Panc1 (cell line): ENCODE measurements at regions not wholly inside any gene's neighbourhood (a gene's known extent, or its start where the extent isn't known, plus 50 kb on each side); places are given as distances from the start of the nearest gene placed in this dataset.

Experiments
- ATAC-seq: fragments of 200-7000 bp; cut with Tn5 transposase; 2 replicates; pipeline ENCODE4 v1.9.1; 2020; ENCODE audit warnings: mild to moderate bottlenecking, moderate library complexity
- BruUV-seq: library from RNA; stranded (reverse); fragments of 400-500 nt; replicated peaks from 2 replicates; lab custom pipeline; 2021; lab: Mats Ljungman, UMichigan
- CTCF ChIA-PET: fragments of 300-600 bp; sonication (Branson Sonifier 250); formaldehyde crosslinking; loops from one replicate; lab custom pipeline; 2022; ENCODE audit warnings: antibody characterized with exemption; lab: Charles Lee
- POLR2A ChIA-PET: fragments of 300-600 bp; sonication (Branson Sonifier 250); formaldehyde crosslinking; loops from one replicate; lab custom pipeline; 2022; ENCODE audit warnings: antibody characterized with exemption; lab: Charles Lee
- DNase-seq: peaks from one replicate; pipeline ENCODE4 v3.0.0-alpha.2; 2010; ENCODE audit warnings: low read depth, low spot score
- H3K27ac ChIP-seq: 2 replicates; pipeline ENCODE4 v1.5.1; 2011; ENCODE audit warnings: mild to moderate bottlenecking, low read length, inconsistent platforms
- H3K27me3 ChIP-seq: fragments of 200-500 bp; sonication (Bioruptor generic); 2 replicates; pipeline ENCODE4 v1.6.0; 2014; ENCODE audit warnings: low read length, inconsistent platforms; ENCODE audit not compliant: control insufficient read depth, insufficient read depth
- H3K36me3 ChIP-seq: fragments of 200-500 bp; sonication (Bioruptor generic); 2 replicates; pipeline ENCODE4 v1.5.1; 2014; ENCODE audit warnings: inconsistent platforms, mild to moderate bottlenecking, low read length, moderate library complexity; ENCODE audit not compliant: control insufficient read depth, insufficient read depth
- H3K4me1 ChIP-seq: 2 replicates; pipeline ENCODE4 v1.5.1; 2011; ENCODE audit warnings: inconsistent platforms, mild to moderate bottlenecking, low read length, moderate library complexity; ENCODE audit not compliant: control insufficient read depth, insufficient read depth
- H3K4me3 ChIP-seq, 2 experiments: 2 replicates each; pipeline ENCODE4 v1.5.1; 2011 to 2012; ENCODE audit warnings: low read depth in 2 of 2, low read length in 2 of 2, mild to moderate bottlenecking in 2 of 2, inconsistent platforms in 1 of 2, moderate library complexity in 1 of 2
- H3K9me3 ChIP-seq: fragments of 200-500 bp; sonication (Bioruptor generic); 2 replicates; pipeline ENCODE4 v1.5.1; 2014; ENCODE audit warnings: low read depth, mild to moderate bottlenecking, inconsistent platforms, low read length, moderate library complexity; ENCODE audit not compliant: control insufficient read depth, insufficient read depth
- CTCF ChIP-seq: fragments of 450-650 bp; IDR thresholded peaks from 2 replicates; pipeline ENCODE4 v1.5.1; 2017; ENCODE audit warnings: mild to moderate bottlenecking
- POLR2AphosphoS5 ChIP-seq: IDR thresholded peaks from 2 replicates; pipeline ENCODE4 v1.6.1; 2012; ENCODE audit warnings: mild to moderate bottlenecking, low read depth, low read length, moderate library complexity
- REST ChIP-seq, 2 experiments: IDR thresholded peaks; 2 replicates each; pipeline ENCODE4 v1.6.1; 2011 to 2012; ENCODE audit warnings: low read depth in 2 of 2, control low read depth in 1 of 2, low read length in 1 of 2, mild to moderate bottlenecking in 1 of 2, moderate library complexity in 1 of 2; ENCODE audit not compliant: insufficient read depth in 1 of 2
- SIN3A ChIP-seq: IDR thresholded peaks from 2 replicates; pipeline ENCODE4 v1.6.1; 2012; ENCODE audit warnings: low read depth, mild to moderate bottlenecking, low read length, moderate library complexity, borderline replicate concordance; ENCODE audit not compliant: insufficient read depth
- TCF7L2 ChIP-seq: IDR thresholded peaks from 2 replicates; pipeline ENCODE4 v1.6.1; 2011; ENCODE audit warnings: mild to moderate bottlenecking, low read depth, low read length, inconsistent platforms
- in situ Hi-C: cut with HindIII; loops from 2 replicates; pipeline ENCODE4 v1.10.0; 2016; ENCODE audit warnings: low sequenced_read_pairs, low pct_unique_long_range_greater_than_20kb
- intact Hi-C: fragments of 100-400 bp; cut with micrococcal nuclease; formaldehyde crosslinking; loops from one replicate; pipeline ENCODE4 v1.10.0; 2022; ENCODE audit not compliant: unreplicated experiment

DNA sequence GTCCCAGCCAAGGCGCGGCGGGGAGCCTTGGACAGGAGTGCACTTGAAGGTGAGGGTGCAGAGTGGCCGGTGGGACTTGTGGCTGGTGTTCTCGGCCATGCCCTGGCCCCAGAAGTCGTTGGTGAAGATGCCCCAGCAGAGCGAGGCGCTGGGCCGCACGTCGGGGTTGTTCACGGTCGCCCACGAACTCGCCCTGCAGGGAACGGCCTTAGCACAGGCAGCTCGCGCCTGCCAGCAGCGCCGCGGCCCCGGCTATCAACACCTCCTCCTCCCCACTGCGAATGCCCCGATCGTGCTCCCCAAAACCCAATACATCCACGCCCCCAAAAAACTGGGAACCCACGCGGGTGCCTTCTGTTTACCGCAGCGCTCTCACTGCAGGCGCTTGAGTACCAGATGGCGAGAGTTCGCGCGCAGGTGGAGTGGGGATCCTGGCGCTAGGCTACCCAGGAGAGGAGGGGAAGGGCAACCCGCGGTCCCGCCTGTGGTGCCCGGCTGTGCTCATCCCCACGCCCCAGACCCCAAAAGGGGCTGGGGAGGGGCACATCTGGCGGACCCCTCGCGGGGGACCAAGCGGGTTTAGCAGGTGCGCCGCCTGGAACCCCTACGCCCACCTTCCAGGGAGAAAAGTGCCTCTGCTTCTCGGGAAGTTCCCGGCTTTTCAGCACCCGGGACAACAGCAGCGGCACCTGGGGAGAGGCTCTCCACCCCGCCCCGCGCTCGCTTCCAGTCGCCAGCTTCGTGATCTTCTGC is 386.3 kb upstream of the TMTC1 start:
- no peak for ATAC-seq
- H3K27me3 ChIP-seq: no peaks in the 10 kb centered on the region; the same call in 1 of the 2 replicates
- BruUV-seq: no TSS peak
- H3K4me1 ChIP-seq: no peaks in the 10 kb centered on the region
- in situ Hi-C loops: no loop called here
- no peaks in the 10 kb centered on the region for H3K36me3 ChIP-seq
- H3K9me3 ChIP-seq: no peaks in the 10 kb centered on the region
- CTCF ChIA-PET: no interaction called here
- no peak overlapping the region for H3K27ac ChIP-seq
- no peak for DNase-seq
- H3K4me3 ChIP-seq: no peak overlapping the region
- POLR2A ChIA-PET: no interaction called here
- intact Hi-C loops: no loop called here
- TF ChIP-seq REST (IDR thresholded peaks at IDR 0.05; ENCODE audit: insufficient read depth in 1 of 2, low read depth in 2 of 2, low read length in 1 of 2) (no peak), TCF7L2 (no peak), SIN3A (no peak), POLR2AphosphoS5 (no peak), CTCF (no peak)

- Histone ChIP-seq H3K27ac (no peak overlapping the region), H3K27me3 (no peaks in the 10 kb centered on the region; the same call in 1 of the 2 replicates), H3K4me1 (no peaks in the 10 kb centered on the region), H3K36me3 (no peaks in the 10 kb centered on the region), H3K4me3 (no peak overlapping the region), H3K9me3 (no peaks in the 10 kb centered on the region)
- BruUV-seq: no TSS peak
- ATAC-seq (no peak), DNase-seq (no peak)
- ChIA-PET POLR2A (no interaction called here), CTCF (no interaction called here)
- TF ChIP-seq SIN3A (no peak), CTCF (no peak), TCF7L2 (no peak), POLR2AphosphoS5 (no peak), REST (IDR thresholded peaks at IDR 0.05; ENCODE audit: insufficient read depth in 1 of 2, low read depth in 2 of 2, low read length in 1 of 2) (no peak)
- intact Hi-C loops: no loop called here
- in situ Hi-C loops: no loop called here
These were observed 382.5 kb upstream of the TMTC1 start for GRCh38 chr12:30166006-30166795.
